CD4-positive, alpha-beta T cell (primary cell): ENCODE measurements at regions not wholly inside any gene's neighbourhood (a gene's known extent, or its start where the extent isn't known, plus 50 kb on each side); places are given as distances from the start of the nearest gene placed in this dataset.

Experiments used
- ATAC-seq: fragments of 200-7000 bp; cut with Tn5 transposase; one replicate; pipeline ENCODE4 v1.10.0; 2022; ENCODE audit warnings: mild to moderate bottlenecking; ENCODE audit not compliant: poor library complexity
- CTCF ChIA-PET: fragments of 350-600 bp; sonication (Branson Sonifier 250); formaldehyde crosslinking; loops from one replicate; lab custom pipeline; 2021; ENCODE audit warnings: antibody characterized with exemption, inconsistent platforms; lab: Charles Lee
- POLR2A ChIA-PET: fragments of 350-600 bp; sonication (Branson Sonifier 250); formaldehyde crosslinking; loops from one replicate; lab custom pipeline; 2021; ENCODE audit warnings: antibody characterized with exemption, inconsistent platforms; lab: Charles Lee
- DNase-seq, 14 experiments: peaks; one replicate each; pipeline ENCODE4 v3.0.0-alpha.2; 2013 to 2020; ENCODE audit warnings: mixed read lengths in 2 of 14
- H3K27ac ChIP-seq, 2 donors: one replicate each; pipeline versions ENCODE4 v1.5.1 to v1.7.0; 2013; ENCODE audit warnings: low read length in 2 of 2, low read depth in 1 of 2, mild to moderate bottlenecking in 1 of 2
- H3K27me3 ChIP-seq, 2 experiments: 1 replicate in 1 of 2; 2 replicates in 1 of 2; pipeline versions ENCODE4 v1.6.1 to v1.7.0; 2013; ENCODE audit warnings: low read length in 2 of 2, control low read depth in 1 of 2, mild to moderate bottlenecking in 1 of 2, moderate library complexity in 1 of 2; ENCODE audit not compliant: insufficient read depth in 2 of 2, control insufficient read depth in 1 of 2
- H3K36me3 ChIP-seq: one replicate; pipeline ENCODE4 v1.6.1; 2013; ENCODE audit warnings: low read length, control low read depth; ENCODE audit not compliant: insufficient read depth
- H3K4me1 ChIP-seq: one replicate; pipeline ENCODE4 v1.6.1; 2013; ENCODE audit warnings: low read length, control low read depth; ENCODE audit not compliant: insufficient read depth
- H3K4me3 ChIP-seq: one replicate; pipeline ENCODE4 v1.5.1; 2013; ENCODE audit warnings: mild to moderate bottlenecking, low read length, moderate library complexity
- H3K9me3 ChIP-seq, 2 experiments: 1 replicate in 1 of 2; 2 replicates in 1 of 2; pipeline versions ENCODE4 v1.6.1 to v1.7.0; 2013; ENCODE audit warnings: low read length in 2 of 2, mild to moderate bottlenecking in 2 of 2, control low read depth in 1 of 2, moderate library complexity in 1 of 2; ENCODE audit not compliant: control insufficient read depth in 1 of 2, insufficient read depth in 1 of 2
- H3K27ac Mint-ChIP-seq: one replicate; pipeline ENCODE4 v1.8.0; 2020; ENCODE audit warnings: mixed read lengths
- H3K27me3 Mint-ChIP-seq: one replicate; pipeline ENCODE4 v1.8.0; 2021; ENCODE audit warnings: mixed read lengths
- H3K36me3 Mint-ChIP-seq: one replicate; pipeline ENCODE4 v1.8.0; 2021; ENCODE audit warnings: low read depth, mixed read lengths
- H3K4me1 Mint-ChIP-seq: one replicate; pipeline ENCODE4 v1.8.0; 2021; ENCODE audit warnings: low read depth, mixed read lengths
- H3K4me3 Mint-ChIP-seq: one replicate; pipeline ENCODE4 v1.8.0; 2020; ENCODE audit warnings: mild to moderate bottlenecking, mixed read lengths
- H3K9me3 Mint-ChIP-seq: one replicate; pipeline ENCODE4 v1.8.0; 2020; ENCODE audit warnings: mixed read lengths
- intact Hi-C, 2 experiments: fragments of 100-400 bp; cut with DNase I in 1 of 2; cut with micrococcal nuclease in 1 of 2; formaldehyde crosslinking; loops; one replicate each; pipeline versions ENCODE4 v1.15.1 to v1.9.0; 2023 to 2025; cut with DNase I, micrococcal nuclease
- TF ChIP-seq, protein P1 (sequence below): fragments of 200-600 bp; IDR thresholded peaks from one replicate; pipeline ENCODE4 v1.8.0; 2022; ENCODE audit warnings: antibody characterized with exemption, mild to moderate bottlenecking

GRCh38 chr12:16095531-16096110 is 181.9 kb downstream of the SLC15A5 start:
- no peak overlapping the region for H3K27ac ChIP-seq
- no peaks in the 10 kb centered on the region for H3K27me3 Mint-ChIP-seq
- H3K9me3 ChIP-seq, result peaks cover 0 to 6% of the 10 kb centered on the region in 2 experiments
- intact Hi-C loops, result no loop called here
- H3K36me3 ChIP-seq, result no peaks in the 10 kb centered on the region
- TF ChIP-seq, protein P1, sequence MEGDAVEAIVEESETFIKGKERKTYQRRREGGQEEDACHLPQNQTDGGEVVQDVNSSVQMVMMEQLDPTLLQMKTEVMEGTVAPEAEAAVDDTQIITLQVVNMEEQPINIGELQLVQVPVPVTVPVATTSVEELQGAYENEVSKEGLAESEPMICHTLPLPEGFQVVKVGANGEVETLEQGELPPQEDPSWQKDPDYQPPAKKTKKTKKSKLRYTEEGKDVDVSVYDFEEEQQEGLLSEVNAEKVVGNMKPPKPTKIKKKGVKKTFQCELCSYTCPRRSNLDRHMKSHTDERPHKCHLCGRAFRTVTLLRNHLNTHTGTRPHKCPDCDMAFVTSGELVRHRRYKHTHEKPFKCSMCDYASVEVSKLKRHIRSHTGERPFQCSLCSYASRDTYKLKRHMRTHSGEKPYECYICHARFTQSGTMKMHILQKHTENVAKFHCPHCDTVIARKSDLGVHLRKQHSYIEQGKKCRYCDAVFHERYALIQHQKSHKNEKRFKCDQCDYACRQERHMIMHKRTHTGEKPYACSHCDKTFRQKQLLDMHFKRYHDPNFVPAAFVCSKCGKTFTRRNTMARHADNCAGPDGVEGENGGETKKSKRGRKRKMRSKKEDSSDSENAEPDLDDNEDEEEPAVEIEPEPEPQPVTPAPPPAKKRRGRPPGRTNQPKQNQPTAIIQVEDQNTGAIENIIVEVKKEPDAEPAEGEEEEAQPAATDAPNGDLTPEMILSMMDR, result no peak
- POLR2A ChIA-PET, result no interaction called here
- no peaks in the 10 kb centered on the region for H3K4me1 Mint-ChIP-seq
- no peaks in the 10 kb centered on the region for H3K9me3 Mint-ChIP-seq
- H3K27ac Mint-ChIP-seq, result no peak overlapping the region
- DNase-seq (no peak), ATAC-seq (no peak)
- CTCF ChIA-PET, result no interaction called here
- H3K4me1 ChIP-seq, result no peaks in the 10 kb centered on the region
- H3K4me3 Mint-ChIP-seq, result no peak overlapping the region
- H3K27me3 ChIP-seq, result no peaks in the 10 kb centered on the region
- H3K4me3 ChIP-seq, result no peak overlapping the region
- no peaks in the 10 kb centered on the region for H3K36me3 Mint-ChIP-seq

- TF ChIP-seq, protein P1, result no peak
- Histone ChIP-seq H3K4me3 (no peak overlapping the region), H3K9me3 (peaks cover 0 to 6% of the 10 kb centered on the region in 2 experiments), H3K27ac (no peak overlapping the region), H3K36me3 (no peaks in the 10 kb centered on the region), H3K4me1 (no peaks in the 10 kb centered on the region), H3K27me3 (no peaks in the 10 kb centered on the region)
- H3K9me3 Mint-ChIP-seq, result no peaks in the 10 kb centered on the region
- H3K4me1 Mint-ChIP-seq, result no peaks in the 10 kb centered on the region
- intact Hi-C loops, result no loop called here
- ChIA-PET CTCF (no interaction called here), POLR2A (no interaction called here)
- ATAC-seq (no peak), DNase-seq (no peak)
- H3K27ac Mint-ChIP-seq, result no peak overlapping the region
- no peak overlapping the region for H3K4me3 Mint-ChIP-seq
- H3K36me3 Mint-ChIP-seq, result no peaks in the 10 kb centered on the region
- no peaks in the 10 kb centered on the region for H3K27me3 Mint-ChIP-seq
Measured at GRCh38 chr12:16094437-16094836, 183.0 kb downstream of the SLC15A5 start.

- Histone ChIP-seq H3K27ac (no peak overlapping the region), H3K4me1 (no peaks in the 10 kb centered on the region), H3K4me3 (no peak overlapping the region), H3K36me3 (no peaks in the 10 kb centered on the region), H3K27me3 (no peaks in the 10 kb centered on the region), H3K9me3 (peaks cover 0 to 6% of the 10 kb centered on the region in 2 experiments)
- H3K4me1 Mint-ChIP-seq, result no peaks in the 10 kb centered on the region
- CTCF ChIA-PET, result no interaction called here
- H3K27me3 Mint-ChIP-seq, result no peaks in the 10 kb centered on the region
- no peaks in the 10 kb centered on the region for H3K9me3 Mint-ChIP-seq
- POLR2A ChIA-PET, result no interaction called here
- H3K36me3 Mint-ChIP-seq, result no peaks in the 10 kb centered on the region
- intact Hi-C loops, result no loop called here
- no peak for DNase-seq
- H3K4me3 Mint-ChIP-seq, result no peak overlapping the region
- ATAC-seq, result no peak
- TF ChIP-seq, protein P1, result no peak
- H3K27ac Mint-ChIP-seq, result no peak overlapping the region
Measured at GRCh38 chr12:16093825-16094224, 182.7 kb downstream of the DERA start.
